IMR-90 (cell line): ENCODE measurements at regions not wholly inside any gene's neighbourhood (a gene's known extent, or its start where the extent isn't known, plus 50 kb on each side); places are given as distances from the start of the nearest gene placed in this dataset.

Experiments used
- ATAC-seq: fragments of 200-7000 bp; cut with Tn5 transposase; 2 replicates; pipeline ENCODE4 v1.9.1; 2020; ENCODE audit warnings: low read depth, mild to moderate bottlenecking, moderate library complexity
- BruUV-seq: library from RNA; stranded (reverse); fragments of 400-500 nt; replicated peaks from 2 replicates; lab custom pipeline; 2021; lab: Mats Ljungman, UMichigan
- CTCF ChIA-PET: fragments of 300-600 bp; formaldehyde crosslinking; extraction: SDS; loops from one replicate; lab custom pipeline; 2021; ENCODE audit warnings: antibody characterized with exemption; lab: Yijun Ruan, JAX
- POLR2A ChIA-PET: fragments of 300-600 bp; sonication (Branson Sonifier 250); formaldehyde crosslinking; loops from one replicate; lab custom pipeline; 2022; ENCODE audit warnings: antibody characterized with exemption; ENCODE audit not compliant: unreplicated experiment; lab: Charles Lee
- DNase-seq: peaks from one replicate; pipeline ENCODE4 v3.0.0; 2013
- H2AFZ ChIP-seq: replicated peaks from 2 replicates; pipeline ENCODE3; 2013; ENCODE audit warnings: low read length, mild to moderate bottlenecking; ENCODE audit not compliant: poor library complexity
- H2AK5ac ChIP-seq: 2 replicates; pipeline ENCODE4 v1.6.1; 2013; ENCODE audit warnings: low read depth, low read length, inconsistent platforms
- H2AK9ac ChIP-seq: replicated peaks from 2 replicates; pipeline ENCODE3; 2013; ENCODE audit warnings: mild to moderate bottlenecking, low read depth, low read length, moderate library complexity; ENCODE audit not compliant: poor library complexity
- H2BK120ac ChIP-seq: 2 replicates; pipeline ENCODE4 v1.6.1; 2013; ENCODE audit warnings: low read depth, low read length, inconsistent platforms
- H2BK15ac ChIP-seq: 3 replicates; pipeline ENCODE4 v1.6.1; 2013; ENCODE audit warnings: low read depth, low read length, inconsistent platforms
- H2BK20ac ChIP-seq: 2 replicates; pipeline ENCODE4 v1.6.1; 2013; ENCODE audit warnings: low read depth, mild to moderate bottlenecking, inconsistent platforms, low read length, moderate library complexity
- H2BK5ac ChIP-seq: 2 replicates; pipeline ENCODE4 v1.6.1; 2013; ENCODE audit warnings: mild to moderate bottlenecking, low read depth, low read length, inconsistent platforms; ENCODE audit not compliant: poor library complexity, severe bottlenecking
- H3K14ac ChIP-seq: replicated peaks from 2 replicates; pipeline ENCODE4 v1.6.1; 2013; ENCODE audit warnings: low read depth, low read length, inconsistent platforms
- H3K18ac ChIP-seq: 2 replicates; pipeline ENCODE4 v1.6.1; 2013; ENCODE audit warnings: low read depth, low read length, control low read depth
- H3K23ac ChIP-seq: 2 replicates; pipeline ENCODE4 v1.6.1; 2013; ENCODE audit warnings: low read depth, low read length, inconsistent platforms
- H3K27ac ChIP-seq: 2 replicates; pipeline ENCODE4 v1.5.1; 2013; ENCODE audit warnings: mild to moderate bottlenecking, control low read depth, low read length; ENCODE audit not compliant: insufficient read depth
- H3K27me3 ChIP-seq: 2 replicates; pipeline ENCODE4 v1.6.1; 2013; ENCODE audit warnings: low read length; ENCODE audit not compliant: control insufficient read depth, insufficient read depth
- H3K36me3 ChIP-seq: 2 replicates; pipeline ENCODE4 v1.6.1; 2013; ENCODE audit warnings: low read length, mixed read lengths; ENCODE audit not compliant: control insufficient read depth, insufficient read depth
- H3K4ac ChIP-seq: 2 replicates; pipeline ENCODE4 v1.6.1; 2013; ENCODE audit warnings: low read depth, low read length, inconsistent platforms
- H3K4me1 ChIP-seq: 2 replicates; pipeline ENCODE4 v1.6.1; 2013; ENCODE audit warnings: low read length, mixed read lengths; ENCODE audit not compliant: control insufficient read depth, insufficient read depth
- H3K4me2 ChIP-seq: 2 replicates; pipeline ENCODE4 v1.6.1; 2013; ENCODE audit warnings: low read depth, mild to moderate bottlenecking, control low read depth, low read length, moderate library complexity
- H3K4me3 ChIP-seq: 2 replicates; pipeline ENCODE4 v1.5.1; 2013; ENCODE audit warnings: low read depth, mild to moderate bottlenecking, control low read depth, low read length, moderate library complexity; ENCODE audit not compliant: insufficient read depth
- H3K56ac ChIP-seq: 2 replicates; pipeline ENCODE4 v1.6.1; 2013; ENCODE audit warnings: low read length, inconsistent platforms; ENCODE audit not compliant: insufficient read depth; ENCODE audit errors: extremely low read depth
- H3K79me1 ChIP-seq, 2 experiments: 2 replicates each; pipeline ENCODE4 v1.6.1; 2013; ENCODE audit warnings: low read length in 2 of 2, inconsistent platforms in 1 of 2, low read depth in 1 of 2
- H3K9ac ChIP-seq: 2 replicates; pipeline ENCODE4 v1.6.1; 2013; ENCODE audit warnings: low read depth, low read length, control low read depth
- H3K9me1 ChIP-seq: 2 replicates; pipeline ENCODE4 v1.6.1; 2013; ENCODE audit warnings: low read length, inconsistent platforms; ENCODE audit not compliant: insufficient read depth
- H3K9me3 ChIP-seq: 2 replicates; pipeline ENCODE4 v1.6.1; 2013; ENCODE audit warnings: low read length; ENCODE audit not compliant: control insufficient read depth, insufficient read depth
- H4K20me1 ChIP-seq: 2 replicates; pipeline ENCODE4 v1.6.1; 2013; ENCODE audit warnings: low read length, inconsistent platforms; ENCODE audit not compliant: insufficient read depth
- H4K5ac ChIP-seq: 2 replicates; pipeline ENCODE4 v1.6.1; 2013; ENCODE audit warnings: mild to moderate bottlenecking, low read depth, low read length, control low read depth
- H4K8ac ChIP-seq, 2 experiments: 2 replicates each; pipeline ENCODE4 v1.6.1; 2013; ENCODE audit warnings: low read depth in 2 of 2, low read length in 2 of 2, control low read depth in 1 of 2, inconsistent platforms in 1 of 2
- H4K91ac ChIP-seq: 2 replicates; pipeline ENCODE4 v1.6.1; 2013; ENCODE audit warnings: low read depth, low read length, inconsistent platforms; ENCODE audit not compliant: insufficient read depth
- RCOR1 ChIP-seq: IDR thresholded peaks from 2 replicates; pipeline ENCODE4 v1.6.1; 2012; ENCODE audit warnings: mild to moderate bottlenecking, low read length, improper control_type of control experiment; ENCODE audit not compliant: insufficient replicate concordance
- dilution Hi-C: fragments of 300-500 bp; cut with HindIII; formaldehyde crosslinking; loops from one replicate; pipeline ENCODE4 v1.14.3; 2018; ENCODE audit warnings: low sequenced_read_pairs; ENCODE audit not compliant: unreplicated experiment
- in situ Hi-C: fragments of 300-500 bp; cut with MboI; formaldehyde crosslinking; loops from 3 replicates; pipeline ENCODE4 v1.14.3; 2019; ENCODE audit warnings: low sequenced_read_pairs, inconsistent platforms, mixed read lengths
- intact Hi-C: fragments of 100-400 bp; cut with micrococcal nuclease; formaldehyde crosslinking; loops from 2 replicates; pipeline ENCODE4 v1.10.0; 2022
- TF ChIP-seq, protein P1 (sequence below): fragments of 150-350 bp; IDR thresholded peaks from 2 replicates; pipeline ENCODE4 v1.6.1; 2017; ENCODE audit warnings: mild to moderate bottlenecking, antibody characterized with exemption, low read length, low read depth

DNA sequence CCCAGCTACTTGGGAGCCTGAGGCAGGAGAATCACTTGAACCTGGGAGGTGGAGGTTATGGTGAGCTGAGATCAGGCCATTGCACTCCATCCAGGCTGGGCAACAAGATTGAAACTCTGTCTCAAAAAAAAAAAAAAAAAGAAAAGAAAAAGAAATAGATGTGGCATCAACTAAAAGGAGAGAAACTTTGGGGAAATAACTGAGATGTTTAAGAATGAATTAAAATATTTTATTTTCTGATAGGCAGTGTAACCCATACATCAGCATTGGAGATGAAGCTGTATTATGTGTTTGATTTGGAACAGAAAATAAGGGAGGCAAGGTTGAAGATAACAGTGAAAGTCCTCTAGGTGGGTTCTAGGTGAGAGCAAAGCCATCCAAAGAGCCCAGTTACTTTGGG is 110.7 kb upstream of the HNRNPA3 start:
- no peak overlapping the region for H3K23ac ChIP-seq
- H3K18ac ChIP-seq, result no peak overlapping the region
- no peak overlapping the region for H2BK5ac ChIP-seq
- no peak overlapping the region for H2AK9ac ChIP-seq
- H4K5ac ChIP-seq, result no peak overlapping the region
- no peaks in the 10 kb centered on the region for H3K9me3 ChIP-seq
- no peak overlapping the region for H3K9ac ChIP-seq
- in situ Hi-C loops (no loop called here), intact Hi-C loops (no loop called here), dilution Hi-C loops (no loop called here)
- BruUV-seq, result no TSS peak
- no peak overlapping the region for H4K8ac ChIP-seq
- no peak overlapping the region for H2BK15ac ChIP-seq
- no peak overlapping the region for H3K4me2 ChIP-seq
- H2AK5ac ChIP-seq, result no peak overlapping the region
- H4K91ac ChIP-seq, result no peak overlapping the region
- H3K4me3 ChIP-seq, result no peak overlapping the region
- H3K36me3 ChIP-seq, result no peaks in the 10 kb centered on the region
- ATAC-seq, result no peak
- no peak for DNase-seq
- no peak overlapping the region for H3K4ac ChIP-seq
- H3K14ac ChIP-seq, result no peak overlapping the region
- H4K20me1 ChIP-seq, result no peaks in the 10 kb centered on the region
- POLR2A ChIA-PET, result no interaction called here
- no peak overlapping the region for H3K27ac ChIP-seq
- H3K4me1 ChIP-seq, result no peaks in the 10 kb centered on the region
- H3K79me1 ChIP-seq, result no peaks in the 10 kb centered on the region
- no peak overlapping the region for H2BK20ac ChIP-seq
- no peak overlapping the region for H2AFZ ChIP-seq
- CTCF ChIA-PET, result interaction anchor here (1.5 kb wide), 1 partner anchor 14 kb away, joined by 4 read pairs; no protein-coding TSS in a partner anchor
- H2BK120ac ChIP-seq, result no peak overlapping the region
- H3K9me1 ChIP-seq, result no peaks in the 10 kb centered on the region
- no peak overlapping the region; the same call in 1 of the 2 replicates for H3K56ac ChIP-seq
- TF ChIP-seq RCOR1, result no peak
- TF ChIP-seq, protein P1, sequence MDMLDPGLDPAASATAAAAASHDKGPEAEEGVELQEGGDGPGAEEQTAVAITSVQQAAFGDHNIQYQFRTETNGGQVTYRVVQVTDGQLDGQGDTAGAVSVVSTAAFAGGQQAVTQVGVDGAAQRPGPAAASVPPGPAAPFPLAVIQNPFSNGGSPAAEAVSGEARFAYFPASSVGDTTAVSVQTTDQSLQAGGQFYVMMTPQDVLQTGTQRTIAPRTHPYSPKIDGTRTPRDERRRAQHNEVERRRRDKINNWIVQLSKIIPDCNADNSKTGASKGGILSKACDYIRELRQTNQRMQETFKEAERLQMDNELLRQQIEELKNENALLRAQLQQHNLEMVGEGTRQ, result no peak
- no peaks in the 10 kb centered on the region for H3K27me3 ChIP-seq
